IMR-90 (cell line): ENCODE measurements at regions not wholly inside any gene's neighbourhood (a gene's known extent, or its start where the extent isn't known, plus 50 kb on each side); places are given as distances from the start of the nearest gene placed in this dataset.

ENCODE experiments used
- CEBPB ChIP-seq: IDR thresholded peaks from 2 replicates; pipeline ENCODE4 v1.6.1; 2012; ENCODE audit warnings: low read depth, low read length, improper control_type of control experiment
- CHD1 ChIP-seq: IDR thresholded peaks from 2 replicates; pipeline ENCODE4 v1.6.1; 2012; ENCODE audit warnings: low read depth, low read length, improper control_type of control experiment
- CTCF ChIP-seq: conservative IDR thresholded peaks from 2 replicates; pipeline ENCODE4 v1.5.1; 2012; ENCODE audit warnings: mild to moderate bottlenecking, low read depth, low read length, improper control_type of control experiment
- NFE2L2 ChIP-seq: fragments of 150-350 bp; IDR thresholded peaks from 2 replicates; pipeline ENCODE4 v1.6.1; 2016; ENCODE audit warnings: low read depth, mild to moderate bottlenecking, low read length
- POLR2A ChIP-seq: IDR thresholded peaks from 2 replicates; pipeline ENCODE4 v1.6.1; 2012; ENCODE audit warnings: mild to moderate bottlenecking, low read depth, low read length
- RCOR1 ChIP-seq: IDR thresholded peaks from 2 replicates; pipeline ENCODE4 v1.6.1; 2012; ENCODE audit warnings: mild to moderate bottlenecking, low read length, improper control_type of control experiment; ENCODE audit not compliant: insufficient replicate concordance
- SMC3 ChIP-seq: fragments of 150-350 bp; IDR thresholded peaks from 2 replicates; pipeline ENCODE4 v1.6.1; 2016; ENCODE audit warnings: low read depth, mild to moderate bottlenecking, antibody characterized with exemption, low read length, moderate library complexity
- USF2 ChIP-seq: fragments of 150-350 bp; IDR thresholded peaks from 2 replicates; pipeline ENCODE4 v1.6.1; 2017; ENCODE audit warnings: mild to moderate bottlenecking, antibody characterized with exemption, low read length, low read depth

GRCh38 chr12:16435875-16436554, 88.6 kb downstream of the MGST1 start:
- TF ChIP-seq CTCF (no peak), POLR2A (no peak), SMC3 (no peak), USF2 (no peak), CEBPB (no peak), RCOR1 (no peak), NFE2L2 (no peak), CHD1 (no peak)
